ENCODE measurements at regions not wholly inside any gene's neighbourhood (a gene's known extent, or its start where the extent isn't known, plus 50 kb on each side); places are given as distances from the start of the nearest gene placed in this dataset.

- no peak for DNase-seq
These were observed 322.8 kb downstream of the ZSWIM6 start for GRCh38 chr5:61654876-61655275.

GRCh38 chr5:61657010-61657409, 325.0 kb downstream of the ZSWIM6 start:
- no peak for DNase-seq

GRCh38 chr5:61657686-61658085, 325.6 kb downstream of the ZSWIM6 start:
- no peak for DNase-seq

- peak; percentile 88 for DNase-seq
These were observed 326.5 kb downstream of the ZSWIM6 start for GRCh38 chr5:61658592-61659008.

- no peak for DNase-seq
These were observed 327.2 kb downstream of the ZSWIM6 start for GRCh38 chr5:61659221-61659696.

GRCh38 chr5:61662670-61663069, 330.6 kb downstream of the ZSWIM6 start:
- no peak for DNase-seq

GRCh38 chr5:61666064-61666621, 334.1 kb downstream of the ZSWIM6 start:
- DNase-seq: no peak

- DNase-seq: no peak
These were observed 335.6 kb downstream of the ZSWIM6 start for GRCh38 chr5:61667525-61668218.

- DNase-seq: no peak
These were observed 337.5 kb downstream of the ZSWIM6 start for GRCh38 chr5:61669531-61669930.

- no peak for DNase-seq
These were observed 338.9 kb downstream of the ZSWIM6 start for GRCh38 chr5:61670941-61671340.

GRCh38 chr5:61673007-61673735, 341.1 kb downstream of the ZSWIM6 start:
- DNase-seq: no peak

GRCh38 chr5:61674378-61674777, 342.3 kb downstream of the ZSWIM6 start:
- no peak for DNase-seq

- DNase-seq: no peak
These were observed 343.1 kb downstream of the ZSWIM6 start for GRCh38 chr5:61675015-61675692.

- DNase-seq: no peak
These were observed 345.2 kb downstream of the ZSWIM6 start for GRCh38 chr5:61677220-61677619.

- no peak for DNase-seq
These were observed 346.9 kb downstream of the ZSWIM6 start for GRCh38 chr5:61678966-61679365.

- DNase-seq: no peak
These were observed 347.5 kb downstream of the ZSWIM6 start for GRCh38 chr5:61679562-61679961.

GRCh38 chr5:61680247-61680646, 348.2 kb downstream of the ZSWIM6 start:
- DNase-seq: no peak

GRCh38 chr5:61683148-61683547, 351.1 kb downstream of the ZSWIM6 start:
- no peak for DNase-seq

- no peak for DNase-seq
These were observed 351.9 kb downstream of the ZSWIM6 start for GRCh38 chr5:61683926-61684325.

- no peak for DNase-seq
These were observed 354.6 kb downstream of the ZSWIM6 start for GRCh38 chr5:61686491-61687257.

- DNase-seq: no peak
These were observed 355.3 kb downstream of the ZSWIM6 start for GRCh38 chr5:61687371-61687770.

GRCh38 chr5:61689153-61689846, 357.2 kb downstream of the ZSWIM6 start:
- DNase-seq: no peak
